Lung microvascular endothelial cell (primary cell): ENCODE measurements at regions not wholly inside any gene's neighbourhood (a gene's known extent, or its start where the extent isn't known, plus 50 kb on each side); places are given as distances from the start of the nearest gene placed in this dataset.
A peak's percentile ranks its signal among the peaks of the same experiment; 100 is the strongest.

Experiments
- DNase-seq, 2 donors: peaks; one replicate each; pipeline versions ENCODE4 v3.0.0 to v3.0.0-alpha.2; 2010; ENCODE audit warnings: low read depth in 2 of 2

- DNase-seq: peak in 1 of 2 donors; percentile 54
Measured at GRCh38 chr4:136314686-136315085, 1217.6 kb downstream of the PCDH18 start.

GRCh38 chr4:136311774-136312173 lies 1220.5 kb downstream of the PCDH18 start:
- DNase-seq: no peak

- DNase-seq: no peak
Measured at GRCh38 chr4:136307765-136308164, 1224.5 kb downstream of the PCDH18 start.

DNA sequence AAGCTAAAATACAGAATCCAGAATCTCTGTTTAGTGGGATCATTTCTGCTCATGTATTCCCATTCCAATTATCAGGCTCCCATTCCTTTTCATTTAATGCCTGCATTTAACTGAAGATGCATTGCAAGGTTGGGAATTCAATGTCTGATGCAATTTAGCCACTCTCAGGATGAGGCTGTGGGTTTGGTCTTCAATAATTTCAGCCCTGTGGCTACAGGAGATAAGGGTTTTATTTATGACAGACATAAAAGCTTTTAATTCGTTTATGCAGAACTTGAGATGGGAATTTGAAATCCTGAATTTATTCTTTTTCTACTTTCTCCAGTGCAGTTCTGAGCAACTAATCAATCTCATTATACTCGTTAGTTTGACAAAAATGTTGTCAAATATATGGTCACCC lies 1225.9 kb downstream of the PCDH18 start:
- DNase-seq: no peak

DNA sequence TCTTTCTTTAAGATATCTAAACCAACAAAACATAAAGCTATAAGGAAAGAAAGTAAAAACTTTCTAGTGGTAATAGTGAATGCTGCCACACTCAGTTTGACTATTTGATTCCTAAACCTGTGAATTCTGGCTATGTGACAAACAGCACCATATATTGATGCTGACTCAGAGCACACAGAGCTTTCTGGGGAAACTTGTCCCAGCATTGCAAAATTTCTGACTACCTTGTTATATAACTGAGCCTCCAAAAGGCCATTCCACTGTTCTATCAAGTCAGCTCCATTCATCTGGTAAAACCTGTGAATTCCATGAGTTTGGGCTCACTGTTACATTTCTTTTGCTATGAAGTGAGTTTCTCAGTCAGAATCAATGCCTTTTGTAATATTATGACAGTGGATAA lies 1229.7 kb downstream of the PCDH18 start:
- DNase-seq: no peak

GRCh38 chr4:136301749-136302495 lies 1230.4 kb downstream of the PCDH18 start:
- no peak for DNase-seq

DNA sequence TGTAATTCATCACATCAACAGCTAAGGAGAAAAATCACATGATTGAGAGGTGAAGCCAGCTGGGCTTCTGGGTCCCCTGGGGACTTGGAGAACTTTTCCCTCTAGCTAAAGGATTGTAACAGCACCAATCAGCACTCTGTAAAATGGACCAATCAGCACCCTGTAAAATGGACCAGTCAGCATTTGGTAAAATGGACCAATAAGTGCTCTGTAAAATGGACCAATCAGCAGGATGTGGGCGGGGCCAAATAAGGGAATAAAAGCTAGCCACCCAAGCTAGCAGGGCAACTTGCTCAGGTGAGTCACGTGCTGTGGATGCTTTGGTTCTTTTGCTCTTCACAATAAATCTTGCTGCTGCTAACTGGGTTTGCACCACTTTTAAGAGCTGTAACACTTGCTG lies 1248.3 kb downstream of the PCDH18 start:
- DNase-seq: no peak

DNA sequence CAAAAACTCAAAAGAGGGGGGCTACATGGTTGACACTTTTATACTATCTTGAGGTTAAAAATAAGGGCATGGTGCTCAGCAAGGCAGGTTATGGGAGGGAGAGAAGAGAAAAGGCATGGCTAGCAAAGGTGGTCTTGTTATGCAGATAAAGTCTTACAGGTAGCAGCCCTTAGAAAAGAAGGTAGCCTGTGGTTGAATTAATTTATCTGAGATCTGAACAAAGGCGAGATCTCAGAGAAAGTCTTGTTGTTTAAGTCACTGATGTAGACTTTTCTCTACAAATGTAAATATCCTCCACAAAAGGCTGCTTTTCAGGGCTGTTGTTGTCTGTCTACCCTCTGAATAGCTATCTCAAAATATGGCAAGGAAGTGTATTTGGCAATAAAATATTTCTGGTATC lies 1250.4 kb downstream of the PCDH18 start:
- no peak for DNase-seq

DNA sequence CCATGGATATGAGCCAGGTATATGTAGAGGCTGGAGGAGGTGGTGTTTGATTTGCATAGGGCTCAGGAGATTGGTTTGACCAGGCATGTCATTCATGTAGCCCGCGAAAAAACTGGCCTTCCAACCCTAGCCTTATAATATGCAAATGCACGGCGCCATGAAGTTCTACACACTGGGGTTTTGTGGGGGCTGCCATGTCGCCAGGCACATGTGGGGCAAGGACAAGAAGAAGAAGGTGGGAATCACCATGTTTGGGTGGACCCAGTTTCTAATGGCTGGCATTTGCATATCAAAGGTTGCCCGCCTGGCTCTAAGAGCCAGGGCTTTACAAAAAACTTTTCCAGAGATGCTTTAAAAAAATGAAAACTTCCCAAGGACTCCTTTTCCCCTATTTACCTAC lies 1251.0 kb downstream of the PCDH18 start:
- DNase-seq: no peak

- DNase-seq: no peak
Measured at GRCh38 chr4:136277741-136278140, 1254.6 kb downstream of the PCDH18 start.

DNA sequence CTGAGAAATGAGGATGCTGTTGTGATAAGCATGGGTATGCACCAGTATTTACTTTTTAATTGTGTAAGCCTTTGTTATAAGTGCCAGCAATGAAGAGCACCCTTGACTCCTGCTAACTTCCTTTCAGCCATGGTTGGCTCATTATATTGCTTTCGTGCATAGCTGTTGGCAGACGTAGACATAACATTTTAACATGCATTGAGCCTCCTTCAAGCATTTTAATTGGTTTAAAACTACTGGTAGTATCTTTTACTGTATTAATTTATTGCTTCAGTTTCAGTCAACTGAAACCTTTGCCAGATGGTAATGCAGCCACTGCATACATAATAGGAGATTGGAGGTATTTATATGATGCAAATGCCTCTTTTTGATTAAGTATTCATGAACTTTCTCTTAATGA lies 1285.4 kb downstream of the PCDH18 start:
- no peak for DNase-seq

GRCh38 chr4:136241221-136241986 lies 1290.9 kb downstream of the PCDH18 start:
- no peak for DNase-seq

DNA sequence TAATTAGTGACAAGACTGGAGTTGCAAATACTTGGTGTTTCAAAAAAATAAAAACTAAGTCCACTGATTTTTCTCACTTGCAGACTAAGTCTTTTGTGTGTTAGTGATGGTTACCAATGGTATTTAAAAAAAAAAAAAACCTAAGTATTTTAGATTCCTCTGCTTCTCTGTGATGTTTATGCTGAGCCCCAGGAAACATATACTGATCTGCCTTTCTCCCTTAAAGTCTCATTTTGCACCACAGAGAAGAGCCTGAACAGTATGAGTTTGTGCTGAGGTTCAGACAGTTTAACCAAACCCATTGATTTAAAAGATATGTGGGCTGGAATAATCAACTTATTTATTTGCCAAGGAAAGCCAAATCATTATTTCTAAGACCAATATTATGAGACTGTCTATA lies 1305.0 kb downstream of the PCDH18 start:
- no peak for DNase-seq

- DNase-seq: no peak
Measured at GRCh38 chr4:136219592-136220125, 1312.6 kb downstream of the PCDH18 start.

DNA sequence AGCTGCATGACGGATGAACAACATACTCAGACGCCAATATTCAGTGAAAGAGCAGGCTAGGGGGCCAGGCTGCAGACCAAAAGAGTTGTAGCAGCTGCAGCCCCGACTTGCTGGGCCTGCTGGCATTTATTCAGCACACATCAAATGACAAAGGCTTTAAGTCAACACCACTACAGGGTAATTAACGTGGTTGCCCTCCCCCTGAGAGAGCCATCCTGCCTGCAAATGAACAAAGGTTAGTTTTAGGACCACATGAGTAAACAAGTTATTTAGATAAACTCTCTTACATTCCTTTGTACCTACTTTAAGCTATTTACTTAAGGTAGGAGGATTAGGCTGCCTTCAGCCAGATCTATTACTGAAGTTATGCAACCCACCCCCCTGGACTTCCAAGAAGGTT lies 1329.1 kb downstream of the PCDH18 start:
- no peak for DNase-seq

DNA sequence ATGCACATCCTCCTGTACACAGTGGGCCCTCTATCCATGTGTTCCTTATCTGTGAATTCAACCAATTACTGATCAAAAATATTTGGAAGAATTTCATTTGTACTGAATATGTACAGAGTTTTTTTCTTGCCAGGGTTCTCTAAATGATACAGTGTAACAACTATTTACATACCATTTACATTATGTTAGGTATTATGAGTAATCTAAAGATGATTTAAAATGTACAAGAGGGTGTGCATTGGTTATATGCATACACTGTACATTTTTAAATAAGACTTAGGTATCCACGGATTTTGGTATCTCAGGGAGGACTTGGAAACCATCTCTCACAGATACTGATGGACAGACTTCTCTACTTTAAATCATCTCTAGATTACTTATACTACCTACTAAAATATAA lies 1333.9 kb downstream of the PCDH18 start:
- DNase-seq: no peak

- DNase-seq: no peak
Measured at GRCh38 chr4:136194962-136195361, 1337.3 kb downstream of the PCDH18 start.

DNA sequence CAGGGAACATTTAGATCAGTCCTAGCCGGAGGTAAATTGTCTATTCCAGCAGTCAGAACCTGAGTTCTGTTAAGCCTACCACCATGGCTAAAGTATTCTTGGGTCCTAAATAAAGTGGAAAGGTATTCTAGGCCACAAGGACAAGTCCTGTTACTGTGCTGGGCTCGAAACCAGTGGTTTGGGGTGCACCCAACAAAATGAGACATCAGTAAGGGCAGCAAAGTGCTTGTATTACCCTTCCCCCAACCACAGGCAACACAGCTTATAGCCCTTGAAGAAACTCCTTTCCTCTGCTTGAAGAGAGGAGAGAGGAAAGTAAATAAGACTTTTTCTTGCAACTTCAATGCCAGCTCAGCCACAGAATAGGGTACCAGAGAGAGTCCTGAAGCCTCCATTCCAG lies 1345.6 kb downstream of the PCDH18 start:
- DNase-seq: no peak

- DNase-seq: no peak
Measured at GRCh38 chr4:136183513-136183912, 1348.8 kb downstream of the PCDH18 start.

DNA sequence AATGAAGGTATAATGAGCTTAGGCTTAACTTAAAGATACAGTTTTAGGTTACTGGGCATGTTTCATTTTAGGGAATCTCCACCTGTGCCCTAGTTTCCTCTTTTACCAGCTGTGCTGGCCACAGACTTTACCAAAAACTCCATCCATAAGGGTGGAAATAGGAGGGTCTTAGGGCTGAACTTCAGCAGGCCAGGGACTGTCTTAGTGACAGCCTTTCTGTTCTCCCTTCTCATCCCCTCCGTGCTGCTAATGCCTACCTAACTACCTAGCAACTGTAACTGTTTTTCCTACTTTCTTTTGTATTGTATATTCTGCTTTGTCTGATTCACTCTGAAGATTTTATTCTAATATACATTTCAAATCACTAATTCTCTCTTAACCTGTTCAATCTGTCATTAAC lies 1375.3 kb downstream of the PCDH18 start:
- no peak for DNase-seq

DNA sequence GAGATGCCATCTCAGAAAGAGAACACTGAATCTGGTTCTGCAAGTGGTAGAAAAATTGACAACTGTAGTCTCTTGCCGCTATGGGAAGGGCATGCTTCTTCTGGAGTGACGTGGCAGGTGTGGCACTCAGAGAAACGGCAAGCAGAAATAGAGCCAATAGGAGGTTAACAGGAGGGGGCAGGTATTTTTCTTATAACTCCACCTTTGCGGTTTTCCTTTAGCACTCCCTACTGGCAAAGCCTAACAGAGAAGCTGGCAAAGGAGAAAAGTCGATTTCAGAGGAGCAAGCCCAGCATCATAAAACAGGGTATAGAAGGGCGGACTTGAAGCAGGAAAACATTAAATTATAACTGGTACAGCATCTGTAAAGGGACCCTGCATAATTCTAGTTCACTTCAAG lies 1382.2 kb downstream of the PCDH18 start:
- no peak for DNase-seq

DNA sequence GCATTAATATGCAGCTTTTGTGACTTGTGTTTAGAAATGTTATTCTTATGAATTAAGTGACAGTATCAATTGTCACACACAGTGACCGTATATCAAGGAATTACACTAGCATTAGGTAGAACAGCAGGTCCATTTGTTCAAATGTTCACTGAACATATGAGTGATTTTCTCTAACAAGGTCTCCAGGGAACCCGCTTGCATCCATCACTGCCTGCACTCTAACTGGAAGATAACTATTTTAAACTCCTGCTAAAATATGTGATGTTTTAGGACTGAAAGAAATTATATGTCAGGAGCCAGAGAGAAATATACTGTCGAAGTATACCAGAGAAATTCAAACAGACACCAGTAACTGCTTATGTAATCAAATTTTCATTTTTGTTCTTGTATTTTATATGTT lies 1395.7 kb downstream of the PCDH18 start:
- DNase-seq: no peak

GRCh38 chr4:136124251-136124745 lies 1408.0 kb downstream of the PCDH18 start:
- DNase-seq: no peak
